GM12872 (cell line): ENCODE measurements at regions not wholly inside any gene's neighbourhood (a gene's known extent, or its start where the extent isn't known, plus 50 kb on each side); places are given as distances from the start of the nearest gene placed in this dataset.

ENCODE experiments used
- CTCF ChIP-seq: IDR thresholded peaks from 3 replicates; pipeline ENCODE4 v1.5.1; 2011; ENCODE audit warnings: low read depth, mild to moderate bottlenecking, low read length, moderate library complexity; ENCODE audit not compliant: insufficient read depth

DNA sequence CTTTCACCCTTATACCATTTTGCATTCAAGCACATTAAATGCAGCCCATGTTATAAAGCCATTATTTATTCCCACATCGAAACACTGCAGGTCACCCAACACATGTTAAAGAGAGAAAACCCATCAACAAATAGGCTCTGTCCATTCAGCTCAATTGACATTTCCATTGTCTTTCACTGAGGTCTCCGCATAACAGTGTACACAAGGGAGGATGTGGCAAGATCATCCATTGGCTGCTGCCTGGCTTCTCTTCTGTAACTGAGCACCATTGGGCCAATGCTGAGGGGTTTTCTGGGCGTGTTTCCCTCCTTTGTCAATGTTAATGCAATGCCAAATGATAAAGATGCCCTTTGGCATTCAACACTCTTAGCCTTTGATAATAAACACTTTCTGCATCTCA lies 278.1 kb upstream of the SP4 start:
- no peak for TF ChIP-seq CTCF

- TF ChIP-seq CTCF = no peak
Measured at GRCh38 chr7:21154614-21155013, 273.3 kb upstream of the SP4 start.

DNA sequence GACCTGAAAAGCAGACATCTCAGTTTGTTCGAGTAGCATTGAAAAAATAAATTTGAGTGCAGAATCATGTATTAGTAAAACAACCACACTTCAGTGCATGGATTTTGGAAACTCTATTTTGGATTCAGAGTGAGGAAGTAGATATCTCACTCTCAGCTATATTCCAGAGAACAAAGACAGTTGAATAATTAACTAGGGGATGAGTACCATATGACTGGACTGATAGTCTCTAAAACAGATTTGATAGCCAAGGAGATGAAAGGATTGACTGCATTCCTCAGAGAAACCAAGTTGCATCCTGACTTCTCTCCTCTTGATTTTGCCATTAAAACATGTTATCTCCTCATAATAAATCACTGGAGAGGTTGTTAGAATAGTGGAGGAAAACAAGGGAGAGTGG lies 268.4 kb upstream of the SP4 start:
- no peak for TF ChIP-seq CTCF

DNA sequence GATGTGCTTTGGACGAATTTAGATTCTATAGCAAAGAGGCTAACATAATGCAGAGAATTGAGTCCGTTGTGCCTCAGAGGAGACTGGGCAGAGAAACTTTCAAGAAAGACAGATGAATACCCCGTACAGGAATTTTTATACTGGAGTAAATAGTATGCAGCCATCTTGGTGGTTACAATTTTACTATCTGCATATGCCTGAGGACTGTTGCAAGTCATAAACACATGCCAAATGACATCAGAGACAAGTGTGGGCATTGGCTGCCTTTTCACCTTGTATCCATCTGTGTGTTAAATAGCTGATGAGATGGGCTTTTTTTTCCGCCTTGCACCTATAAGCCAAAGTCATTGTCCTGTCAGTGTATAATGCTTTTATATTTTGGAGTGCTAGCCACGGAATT lies 267.5 kb upstream of the SP4 start:
- no peak for TF ChIP-seq CTCF

DNA sequence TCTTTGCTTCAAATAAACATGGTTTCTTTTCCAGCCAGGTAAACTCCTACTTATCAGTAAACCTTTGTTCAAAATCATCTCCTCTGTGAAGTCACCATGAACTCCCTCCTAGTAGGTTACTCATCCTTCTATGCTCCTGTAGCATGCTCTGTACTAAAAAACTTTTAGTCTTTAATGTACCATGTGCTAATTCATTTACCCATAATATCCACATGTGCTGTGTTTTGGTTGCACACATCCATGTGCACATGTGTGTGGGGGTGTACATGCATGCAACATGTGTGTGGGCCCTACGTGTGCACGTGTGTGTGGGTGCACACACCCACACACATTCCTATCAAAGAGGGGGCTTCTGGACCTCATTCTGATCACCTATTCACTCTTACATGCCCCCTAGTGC lies 259.9 kb upstream of the SP4 start:
- no peak for TF ChIP-seq CTCF

DNA sequence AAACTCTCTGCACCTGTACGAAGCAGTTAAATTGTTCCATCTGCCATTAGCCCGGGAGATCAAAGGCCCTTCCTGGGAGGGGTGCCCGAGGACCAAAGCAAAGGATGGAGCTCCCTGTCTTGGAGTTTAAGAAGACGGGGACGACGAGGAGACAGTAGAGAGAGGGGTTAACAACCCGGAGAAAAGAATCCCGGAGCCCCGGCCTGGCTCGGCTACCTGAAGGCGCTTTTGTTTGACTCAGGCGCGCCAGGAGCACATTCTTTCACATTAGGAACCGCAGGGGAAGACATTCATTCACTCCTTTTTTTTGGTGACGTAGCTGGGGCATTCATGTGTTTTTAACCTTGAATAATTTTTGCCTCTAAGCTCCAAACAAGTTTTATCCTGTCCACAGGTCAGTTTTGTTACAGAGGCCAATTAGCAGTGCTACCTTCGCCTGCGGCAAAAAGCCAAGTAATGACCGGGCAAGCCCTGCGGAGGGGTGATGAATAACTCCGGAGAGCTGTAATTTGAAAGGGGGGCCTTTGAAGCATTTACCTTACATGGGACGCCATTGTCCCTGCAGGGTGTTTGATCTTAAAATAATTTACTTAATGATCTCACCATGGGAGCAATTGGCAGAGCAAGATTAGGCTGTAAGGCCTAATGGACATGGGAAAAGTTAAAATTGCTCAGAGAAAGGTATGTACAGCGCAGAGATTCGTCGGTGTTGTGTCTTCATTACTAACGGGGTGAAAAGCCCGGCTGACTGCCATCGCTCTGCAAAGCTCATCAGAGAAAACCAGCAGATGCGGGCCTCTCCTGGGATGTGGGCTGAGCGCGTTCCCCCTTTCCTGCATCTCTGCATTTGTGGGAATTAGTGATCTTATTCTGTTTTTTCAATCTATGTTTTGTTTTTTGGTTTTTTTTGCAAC lies 258.0 kb upstream of the SP4 start:
- no peak for TF ChIP-seq CTCF

GRCh38 chr7:21172800-21173199 lies 255.1 kb upstream of the SP4 start:
- TF ChIP-seq CTCF = no peak
